GM18526 (cell line): ENCODE measurements at regions not wholly inside any gene's neighbourhood (a gene's known extent, or its start where the extent isn't known, plus 50 kb on each side); places are given as distances from the start of the nearest gene placed in this dataset.

Experiments used
- POLR2A ChIP-seq: IDR thresholded peaks from 3 replicates; pipeline ENCODE4 v1.6.1; 2011; ENCODE audit not compliant: insufficient read length; ENCODE audit errors: extremely low read depth

DNA sequence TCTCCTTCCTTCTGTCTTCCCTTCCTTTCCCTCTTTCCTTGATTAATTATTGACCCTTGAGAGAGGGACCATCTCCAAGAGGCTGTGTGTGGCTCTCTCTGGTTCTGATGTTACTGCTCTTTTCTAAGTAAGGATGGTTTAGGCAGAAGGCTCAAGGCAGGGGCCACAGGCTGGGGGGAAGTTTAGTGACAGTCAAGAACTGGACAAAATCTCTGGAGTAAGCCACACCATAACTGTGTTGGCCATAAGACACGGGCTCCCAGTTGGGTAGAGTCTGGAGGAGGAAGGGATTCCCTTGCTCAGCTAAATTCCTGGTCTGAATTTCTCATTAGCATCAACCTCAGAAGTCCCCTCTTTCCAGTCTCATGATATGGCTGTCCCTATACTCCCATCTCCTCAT, 74.7 kb downstream of the BUD13 start:
- TF ChIP-seq POLR2A: no peak

DNA sequence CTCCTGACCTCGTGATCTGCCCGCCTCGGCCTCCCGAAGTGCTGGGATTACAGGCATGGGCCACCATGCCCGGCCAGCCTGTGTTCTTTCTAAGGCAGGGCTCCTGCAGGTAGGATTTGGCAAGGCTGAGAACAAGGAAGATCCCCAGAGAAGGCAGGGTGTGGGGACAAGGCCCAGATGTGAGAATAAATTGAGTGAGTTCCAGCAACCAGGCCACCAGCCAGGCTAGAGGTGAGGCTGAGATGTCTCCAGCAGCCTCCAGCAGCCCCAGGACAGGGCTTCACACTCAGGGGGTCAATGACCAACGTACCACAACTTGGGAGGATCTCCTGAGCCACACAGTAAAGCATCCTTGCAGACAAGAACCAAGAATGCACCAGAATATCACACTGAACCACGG, 75.1 kb downstream of the BUD13 start:
- TF ChIP-seq POLR2A: no peak

DNA sequence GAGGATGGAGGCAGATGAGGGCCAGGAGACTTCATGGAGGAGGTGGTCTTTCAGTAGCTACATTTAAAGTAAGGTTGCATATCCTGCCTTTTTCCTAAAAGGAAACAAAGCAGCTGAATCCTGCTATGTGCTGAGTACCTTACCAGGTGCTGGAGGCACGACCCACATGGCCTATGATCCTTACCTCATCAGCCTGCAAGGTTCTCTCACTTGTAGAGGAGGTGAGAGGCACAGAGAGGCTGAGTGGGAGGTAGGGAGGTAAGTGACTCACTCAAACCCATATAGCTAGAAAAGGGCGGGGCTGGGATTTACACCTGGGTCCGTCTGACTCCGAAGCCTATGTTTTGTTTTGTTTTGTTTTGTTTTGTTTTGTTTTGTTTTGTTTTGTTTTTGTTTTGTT, 75.8 kb downstream of the BUD13 start:
- no peak for TF ChIP-seq POLR2A

DNA sequence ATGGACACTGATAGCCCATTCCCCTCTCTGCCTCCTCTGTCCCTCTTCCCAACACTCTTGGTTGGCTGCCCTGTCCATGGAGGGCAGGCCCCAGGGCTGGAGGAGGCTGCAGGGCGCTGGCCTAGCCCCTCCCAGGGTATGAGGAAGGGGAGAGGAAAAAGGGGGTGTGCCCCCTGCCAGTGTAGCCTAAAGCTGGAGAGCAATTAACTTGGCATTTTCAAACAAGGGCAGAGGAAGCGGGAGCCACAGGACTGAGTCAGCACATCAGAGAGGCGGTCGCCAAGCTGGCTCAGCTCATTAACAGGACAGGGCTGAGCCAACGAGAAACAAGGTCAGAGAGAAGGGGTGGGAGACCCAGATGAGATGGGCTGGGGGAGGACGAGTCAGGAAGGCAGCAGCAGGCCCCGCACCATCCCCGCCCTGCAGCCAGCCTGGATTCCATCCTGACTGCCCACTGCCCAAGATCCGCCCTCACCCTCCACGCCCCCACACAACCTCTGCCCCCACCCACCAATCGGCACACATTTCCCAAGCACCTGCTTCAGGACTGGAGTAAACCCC, 76.3 kb downstream of the BUD13 start:
- TF ChIP-seq POLR2A: no peak

DNA sequence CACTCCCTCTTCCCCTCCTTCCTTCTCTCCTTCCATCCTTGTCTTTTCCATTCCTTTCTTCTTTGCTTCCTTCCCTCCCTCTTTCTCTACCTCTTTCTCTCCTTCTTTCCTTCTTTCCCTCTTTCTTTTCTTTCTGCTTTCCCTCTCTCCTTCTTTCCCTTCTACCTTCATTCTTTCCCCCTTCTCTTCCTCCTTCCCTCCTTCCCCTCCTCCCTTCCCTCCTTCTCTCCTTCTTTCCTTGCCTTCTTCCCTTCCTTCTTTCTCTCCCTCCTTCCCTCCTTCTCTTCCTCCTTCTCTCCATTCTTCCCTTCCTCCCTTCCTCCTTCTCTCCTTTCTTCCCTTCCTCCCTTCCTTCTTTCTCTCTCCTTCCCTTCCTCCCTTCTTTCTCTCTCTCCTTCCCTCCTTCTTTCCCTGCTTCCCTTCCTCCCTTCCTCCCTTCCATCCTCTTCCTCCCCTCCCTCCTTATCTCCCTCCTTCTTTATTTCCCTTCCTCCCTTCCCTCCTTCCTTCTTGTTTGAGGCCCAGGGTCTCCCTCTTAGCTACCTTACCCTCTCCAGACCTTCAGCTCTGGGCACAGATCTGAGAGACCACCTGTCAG, 77.0 kb downstream of the BUD13 start:
- no peak for TF ChIP-seq POLR2A

DNA sequence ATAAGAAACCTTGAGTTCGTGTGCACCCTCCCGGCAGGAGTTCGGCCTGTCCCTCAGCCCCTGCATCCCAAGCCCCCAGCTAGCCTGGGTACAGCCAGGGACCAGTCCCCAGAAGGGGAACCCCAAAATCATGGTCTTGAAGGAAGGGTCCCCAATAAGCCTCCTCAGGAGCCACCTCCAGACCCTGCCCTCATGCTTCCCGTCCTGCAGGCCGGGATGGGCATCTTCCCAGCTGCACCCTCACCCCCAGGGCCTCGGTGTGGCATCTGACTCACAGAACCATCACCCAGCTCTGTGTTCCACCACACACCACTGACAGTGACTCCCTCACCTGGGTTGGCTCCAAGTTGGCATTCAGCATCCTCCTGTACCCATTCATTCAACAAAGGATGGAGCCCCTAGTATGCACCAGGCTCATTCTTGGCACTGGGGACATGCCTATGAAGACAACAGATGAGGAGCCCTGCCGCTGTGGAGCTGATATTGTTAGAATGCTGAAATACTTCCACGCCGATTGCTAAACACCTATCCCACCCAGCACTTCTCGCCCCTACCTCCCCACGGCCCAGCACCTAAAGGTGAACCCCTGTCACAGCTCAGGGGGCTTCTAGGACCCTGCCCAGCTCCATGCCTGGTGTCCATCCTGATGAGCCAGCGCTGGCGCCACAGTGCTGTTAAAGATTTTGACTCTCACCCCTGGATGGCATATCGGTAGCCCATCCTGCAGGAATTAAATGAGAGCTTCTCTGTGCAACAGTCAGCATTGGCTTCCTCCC, 77.8 kb downstream of the BUD13 start:
- no peak for TF ChIP-seq POLR2A

DNA sequence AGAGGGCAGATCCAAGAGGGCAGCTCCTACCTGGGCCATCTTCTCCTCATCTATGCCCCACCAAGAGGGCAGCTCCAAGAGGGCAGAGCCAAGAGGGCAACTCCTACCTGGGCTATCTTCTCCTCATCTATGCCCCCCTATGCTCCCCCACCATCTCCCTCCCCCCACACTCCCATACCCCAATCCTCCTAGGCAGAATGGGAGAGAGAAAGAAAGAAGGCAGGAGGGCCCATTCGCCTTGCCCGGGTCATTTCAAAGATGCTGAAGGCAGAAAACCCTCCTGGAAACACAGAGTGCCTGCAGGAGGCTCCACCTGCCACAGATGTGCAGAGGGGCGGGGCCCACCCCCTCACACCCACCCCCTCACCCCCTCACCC, 78.5 kb downstream of the BUD13 start:
- no peak for TF ChIP-seq POLR2A

DNA sequence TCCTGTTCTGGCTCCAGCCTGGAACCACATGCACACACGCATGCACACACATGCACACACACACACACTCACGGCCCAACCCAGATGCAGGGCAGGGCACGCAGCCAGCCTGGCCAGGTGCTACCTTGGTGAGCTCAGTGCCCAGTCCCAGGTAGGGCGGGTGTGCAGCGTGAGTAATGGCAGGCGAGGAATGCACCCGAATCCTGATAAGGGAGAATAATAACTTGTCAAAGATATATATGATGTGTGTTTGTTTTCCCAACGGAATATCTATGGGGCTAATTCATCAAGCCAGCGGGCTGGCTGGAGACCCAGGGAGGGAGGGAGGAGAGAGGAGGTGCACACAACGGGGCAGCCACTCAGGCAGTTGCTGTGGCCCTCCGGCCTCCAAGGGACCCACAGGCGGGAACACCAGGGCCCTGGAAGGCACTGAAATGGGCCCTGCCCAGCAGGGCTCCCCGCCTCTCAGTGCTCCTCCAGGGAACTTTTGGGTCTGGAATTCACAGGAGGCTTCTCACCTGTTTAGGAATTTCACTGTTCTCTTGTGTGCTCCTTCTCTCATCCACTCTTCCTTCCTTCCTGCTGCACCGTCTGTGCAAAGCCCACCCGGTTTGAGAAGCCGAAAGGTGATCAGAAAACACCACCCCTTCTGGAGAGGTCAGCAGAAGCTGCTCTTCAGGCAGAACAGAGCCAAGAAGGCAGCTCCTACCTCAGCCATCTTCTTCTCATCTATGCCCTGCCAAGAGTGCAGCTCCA, 79.0 kb downstream of the BUD13 start:
- no peak for TF ChIP-seq POLR2A

DNA sequence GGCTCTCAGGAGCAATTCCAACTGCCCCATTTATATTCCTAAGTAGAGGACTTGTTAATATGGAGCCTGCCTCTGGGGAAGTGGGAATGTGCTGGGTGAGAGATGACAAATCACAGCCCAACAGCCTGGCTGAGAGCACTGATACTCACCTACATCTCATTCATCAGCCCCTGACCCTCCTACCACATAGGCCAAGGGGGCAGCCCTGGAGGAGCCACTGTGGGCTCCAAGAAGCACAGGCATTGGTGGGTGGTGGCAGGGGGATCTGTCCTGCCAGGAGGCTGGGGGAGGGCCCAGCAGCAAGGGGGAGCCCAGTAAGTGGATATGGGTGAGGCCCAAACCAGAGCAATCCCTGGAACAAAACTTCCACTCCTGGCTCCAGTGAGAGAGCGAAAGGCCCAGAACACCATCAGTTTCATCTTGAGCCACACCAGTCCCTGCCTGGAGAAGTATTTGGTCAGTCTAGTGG, 79.7 kb downstream of the BUD13 start:
- TF ChIP-seq POLR2A: no peak

DNA sequence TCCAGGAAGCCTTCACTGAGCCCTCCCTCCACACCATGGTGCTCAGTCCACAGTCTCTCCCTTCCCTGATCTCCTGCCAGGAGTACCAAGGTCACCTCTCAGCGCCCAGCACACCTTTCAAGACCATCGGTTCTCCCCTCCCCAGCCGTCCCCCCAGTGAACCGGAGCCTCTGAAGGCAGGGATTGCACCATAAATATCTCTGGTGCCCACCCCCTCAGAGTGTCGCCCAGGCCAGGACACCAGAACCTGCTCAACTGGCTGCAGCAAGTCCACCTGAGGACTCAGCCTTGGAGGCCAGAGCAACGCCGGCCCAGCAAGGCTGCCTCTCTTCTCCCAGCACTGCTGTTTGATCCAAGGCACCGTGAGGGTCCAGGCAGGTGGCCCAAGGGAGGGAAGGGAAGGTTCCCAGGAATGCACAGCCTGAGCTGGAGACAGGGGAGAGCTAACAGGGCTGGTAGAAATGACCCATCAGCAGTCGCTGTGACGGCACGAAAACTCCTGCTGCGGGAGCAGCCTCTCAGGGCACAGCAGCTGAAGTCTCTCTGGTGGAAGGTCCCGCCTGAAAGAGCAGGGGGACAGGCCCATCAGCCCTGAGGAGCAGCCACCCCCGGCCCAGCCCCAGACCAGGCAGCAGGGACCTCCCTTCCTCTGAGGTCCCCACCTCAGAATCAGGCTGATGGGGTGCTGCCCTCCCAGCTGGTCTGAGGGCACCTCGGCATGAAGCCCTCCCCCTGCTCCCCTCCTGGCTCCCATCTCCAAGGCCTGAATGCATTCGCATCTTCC, 80.3 kb downstream of the BUD13 start:
- no peak for TF ChIP-seq POLR2A

DNA sequence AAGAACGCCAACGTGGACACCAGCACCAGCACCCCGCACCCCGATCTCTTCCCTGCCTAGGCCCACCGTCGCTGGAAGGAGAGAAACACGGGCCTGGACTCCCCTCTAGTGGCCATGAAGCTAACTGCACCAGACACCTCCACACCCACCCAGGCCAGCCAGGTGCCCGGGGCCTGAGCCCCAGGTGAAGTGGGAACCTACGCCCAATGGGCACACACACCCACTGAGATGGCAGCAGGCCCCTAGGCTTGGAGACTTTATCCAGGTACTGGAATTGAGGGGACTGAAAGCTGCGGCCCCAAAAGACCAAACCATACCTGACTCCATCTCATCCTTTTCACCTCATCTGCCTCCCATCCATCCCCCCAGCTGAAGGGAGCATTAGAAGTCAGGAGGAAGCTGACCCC, 81.0 kb downstream of the BUD13 start:
- no peak for TF ChIP-seq POLR2A

DNA sequence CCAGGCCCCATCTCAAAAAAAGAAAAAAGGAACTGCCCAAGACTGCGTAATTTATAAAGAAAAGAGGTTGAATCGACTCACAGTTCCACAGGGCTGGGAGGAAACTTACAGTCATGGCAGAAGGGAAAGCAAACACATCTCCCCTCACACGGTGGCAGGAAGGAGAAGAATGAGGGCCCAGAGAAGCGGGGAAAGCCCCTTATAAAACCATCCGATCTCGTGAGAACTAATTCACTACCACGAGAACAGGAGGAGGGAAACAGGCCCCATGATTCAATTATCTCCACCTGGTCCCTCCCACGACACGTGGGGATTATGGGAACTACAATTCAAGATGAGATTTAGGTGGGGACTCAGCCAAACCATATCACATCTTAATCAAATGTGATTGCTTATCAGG, 82.2 kb downstream of the BUD13 start:
- TF ChIP-seq POLR2A: no peak

DNA sequence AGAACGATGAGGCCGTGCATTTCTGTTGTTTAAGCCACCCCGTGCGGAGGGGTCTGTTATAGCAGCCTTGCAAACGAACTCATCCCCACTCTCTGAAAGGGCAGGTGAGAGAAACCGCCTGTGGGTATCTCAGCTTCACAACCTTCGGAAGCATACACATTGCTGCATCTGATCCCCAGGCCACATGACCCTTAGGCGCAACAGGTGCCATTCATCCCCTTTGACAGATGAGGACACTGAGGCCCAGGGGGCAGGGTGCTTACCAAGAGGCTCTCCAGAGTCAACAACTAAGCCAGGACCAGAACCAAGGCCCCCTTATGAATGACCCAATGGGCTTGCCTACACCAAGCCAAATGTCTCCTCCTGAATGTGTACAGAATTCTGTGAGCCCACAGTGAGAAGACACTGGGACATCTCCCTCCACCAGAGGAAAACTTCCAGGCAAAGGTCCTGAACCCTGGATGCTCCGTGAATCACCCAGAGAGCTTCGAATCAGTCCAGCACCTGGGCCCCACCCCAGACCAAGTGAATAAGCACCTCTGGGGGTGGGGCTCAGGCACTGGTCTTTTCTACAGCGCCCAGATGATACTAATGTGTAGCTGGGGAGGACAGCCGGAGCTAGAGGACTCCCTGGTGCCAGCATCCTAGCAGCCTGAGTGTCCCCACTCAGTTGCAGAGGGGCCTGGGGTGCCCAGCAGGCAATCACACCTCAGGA, 83.2 kb downstream of the BUD13 start:
- no peak for TF ChIP-seq POLR2A

DNA sequence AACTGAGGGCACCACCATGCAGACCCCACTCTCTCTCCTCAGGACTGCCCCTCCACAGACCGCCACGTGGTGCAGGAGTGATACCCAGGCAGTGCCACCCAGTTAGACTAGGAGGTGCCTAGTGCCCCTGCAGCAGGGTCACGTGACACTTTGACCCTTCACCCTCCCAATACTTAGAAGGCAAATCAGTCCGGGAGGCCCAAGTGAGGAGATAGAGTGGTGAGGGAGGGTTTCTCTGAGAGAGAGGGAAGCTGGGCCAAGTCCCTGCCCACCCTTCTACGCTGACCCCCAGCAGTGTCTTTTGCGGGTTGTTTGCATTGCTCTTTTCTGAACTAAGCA, 84.6 kb downstream of the BUD13 start:
- no peak for TF ChIP-seq POLR2A
